ENCODE measurements at regions not wholly inside any gene's neighbourhood (a gene's known extent, or its start where the extent isn't known, plus 50 kb on each side); places are given as distances from the start of the nearest gene placed in this dataset.
"Not testable (repeated sequence)": the region's sequence is repeated elsewhere in the genome, so short reads cannot be mapped to it uniquely, and the experiment has no call there.

DNA sequence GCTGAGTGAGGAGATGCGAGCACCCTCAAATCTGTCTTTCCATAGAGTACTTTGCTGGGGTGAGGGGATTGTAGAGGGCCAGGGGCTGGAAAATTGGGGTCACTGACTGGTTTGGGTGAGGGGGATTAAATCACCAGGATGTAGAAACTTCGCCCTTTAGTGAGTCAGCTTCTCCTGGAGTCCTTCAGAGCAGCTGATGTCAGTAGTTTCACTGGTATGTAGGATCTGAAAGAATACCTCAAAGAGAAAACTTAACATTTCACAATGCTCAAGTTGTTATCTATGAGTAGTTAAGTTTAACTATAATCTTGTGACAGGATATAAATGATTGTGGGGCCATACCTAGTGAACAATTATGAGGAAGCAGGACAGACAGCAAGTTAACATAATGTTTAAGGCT, 174.7 kb upstream of the ZNF717 start:
- H3K36me3 ChIP-seq (replicated peaks in 1 of 2; ENCODE audit: control insufficient read depth in 1 of 2, insufficient read depth in 2 of 2, low read length in 1 of 2); H3K9ac ChIP-seq; H3K9me2 ChIP-seq; H3K4me3 ChIP-seq (ENCODE audit: low read depth in 2 of 2, low read length in 1 of 2); CTCF ChIA-PET; H3K27me3 ChIP-seq (ENCODE audit: insufficient read depth); H2AFZ ChIP-seq (ENCODE audit: low read depth); H4K20me1 ChIP-seq (ENCODE audit: insufficient read depth); H3K27ac ChIP-seq (ENCODE audit: low read depth in 2 of 2, low read length in 1 of 2); H3K4me2 ChIP-seq; DNase-seq; H3K9me3 ChIP-seq; H3K4me1 ChIP-seq (ENCODE audit: control insufficient read depth in 1 of 2, insufficient read depth in 2 of 2, low read depth in 1 of 2, low read length in 1 of 2); H3K79me2 ChIP-seq (ENCODE audit: insufficient read depth); H3F3A ChIP-seq (replicated peaks; ENCODE audit: insufficient read depth); POLR2A ChIA-PET: not testable (repeated sequence)
- WGBS (ENCODE audit: low lambda C conversion rate), result 20% methylated on average over 2 of the region's 2 CpGs

GRCh38 chr3:75962054-75962453, 176.7 kb upstream of the ZNF717 start:
- H3F3A ChIP-seq (replicated peaks; ENCODE audit: insufficient read depth); POLR2A ChIA-PET; H3K27ac ChIP-seq (ENCODE audit: low read depth in 2 of 2, low read length in 1 of 2); H3K9ac ChIP-seq; H3K36me3 ChIP-seq (replicated peaks in 1 of 2; ENCODE audit: control insufficient read depth in 1 of 2, insufficient read depth in 2 of 2, low read length in 1 of 2); H4K20me1 ChIP-seq (ENCODE audit: insufficient read depth); H3K4me2 ChIP-seq; H2AFZ ChIP-seq (ENCODE audit: low read depth); H3K79me2 ChIP-seq (ENCODE audit: insufficient read depth); DNase-seq; H3K9me2 ChIP-seq; H3K9me3 ChIP-seq; H3K4me3 ChIP-seq (ENCODE audit: low read depth in 2 of 2, low read length in 1 of 2); H3K27me3 ChIP-seq (ENCODE audit: insufficient read depth); CTCF ChIA-PET; H3K4me1 ChIP-seq (ENCODE audit: control insufficient read depth in 1 of 2, insufficient read depth in 2 of 2, low read depth in 1 of 2, low read length in 1 of 2): not testable (repeated sequence)
- 2% methylated on average over 2 of the region's 2 CpGs for WGBS (ENCODE audit: low lambda C conversion rate)

DNA sequence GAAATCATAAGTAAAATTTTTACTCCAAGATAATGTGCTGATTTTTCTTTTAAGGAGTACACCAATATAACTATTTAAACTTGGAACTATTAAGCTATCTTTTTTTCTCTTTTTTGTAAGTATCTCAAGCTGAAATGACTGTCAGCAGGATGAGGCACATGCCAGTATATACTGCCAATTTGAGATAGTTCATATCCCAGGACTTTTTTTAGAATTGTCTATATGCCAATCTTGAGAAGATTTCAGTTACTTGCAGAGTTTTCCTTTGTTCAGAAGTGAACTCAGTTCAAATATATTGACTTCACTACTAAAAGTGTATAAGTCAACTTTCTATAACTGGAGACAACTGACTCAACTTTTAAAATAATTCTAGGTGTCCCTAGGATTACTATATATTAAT, 181.7 kb upstream of the ZNF717 start:
- Histone ChIP-seq H3K27ac (ENCODE audit: low read depth in 2 of 2, low read length in 1 of 2) (no peak overlapping the region), H4K20me1 (ENCODE audit: insufficient read depth) (no peaks in the 10 kb centered on the region), H3K9me2 (peaks cover 4% of the 10 kb centered on the region; the same call in 1 of the 2 replicates), H3K79me2 (ENCODE audit: insufficient read depth) (no peaks in the 10 kb centered on the region), H3K4me1 (ENCODE audit: control insufficient read depth in 1 of 2, insufficient read depth in 2 of 2, low read depth in 1 of 2, low read length in 1 of 2) (no peaks in the 10 kb centered on the region), H3K36me3 (replicated peaks in 1 of 2; ENCODE audit: control insufficient read depth in 1 of 2, insufficient read depth in 2 of 2, low read length in 1 of 2) (no peaks in the 10 kb centered on the region), H3K9me3 (no peaks in the 10 kb centered on the region; the same call in 1 of the 2 replicates), H3F3A (replicated peaks; ENCODE audit: insufficient read depth) (no peaks in the 10 kb centered on the region), H3K4me3 (ENCODE audit: low read depth in 2 of 2, low read length in 1 of 2) (no peak overlapping the region), H3K9ac (no peak overlapping the region), H3K27me3 (ENCODE audit: insufficient read depth) (no peaks in the 10 kb centered on the region), H3K4me2 (no peak overlapping the region), H2AFZ (ENCODE audit: low read depth) (no peak overlapping the region)
- POLR2A ChIA-PET, result no interaction called here
- no peak for DNase-seq
- CTCF ChIA-PET, result no interaction called here
- TF ChIP-seq NFIC (IDR thresholded peaks at IDR 0.05; ENCODE audit: borderline replicate concordance) (no peak), FOXJ3 (CRISPR knock-in tag; IDR thresholded peaks at IDR 0.05) (no peak), RFX5 (IDR thresholded peaks at IDR 0.05; ENCODE audit: low read length) (no peak), CHD2 (IDR thresholded peaks at IDR 0.05; ENCODE audit: low read length, partially characterized antibody) (no peak), POLR2AphosphoS5 (IDR thresholded peaks at IDR 0.05; ENCODE audit: low read depth, low read length) (no peak), RAD21 (IDR thresholded peaks at IDR 0.05; ENCODE audit: low read length) (no peak), IRF3 (IDR thresholded peaks at IDR 0.05; ENCODE audit: low read depth, low read length) (no peak), YY1 (IDR thresholded peaks at IDR 0.05; ENCODE audit: low read depth) (no peak), USF2 (IDR thresholded peaks at IDR 0.05; ENCODE audit: borderline replicate concordance, low read depth, low read length) (no peak), RCOR1 (IDR thresholded peaks at IDR 0.05; ENCODE audit: low read length) (no peak), TEAD4 (IDR thresholded peaks at IDR 0.05; ENCODE audit: borderline replicate concordance, insufficient read depth) (no peak), EZH2phosphoT487 (IDR thresholded peaks at IDR 0.05; ENCODE audit: borderline replicate concordance, low read depth) (no peak), GABPA (IDR thresholded peaks at IDR 0.05; ENCODE audit: low read depth) (no peak), MAX (IDR thresholded peaks at IDR 0.05; ENCODE audit: low read depth) (no peak), TAF1 (IDR thresholded peaks at IDR 0.05; ENCODE audit: borderline replicate concordance, low read depth, low read length) (no peak)
- TF ChIP-seq, protein P1, sequence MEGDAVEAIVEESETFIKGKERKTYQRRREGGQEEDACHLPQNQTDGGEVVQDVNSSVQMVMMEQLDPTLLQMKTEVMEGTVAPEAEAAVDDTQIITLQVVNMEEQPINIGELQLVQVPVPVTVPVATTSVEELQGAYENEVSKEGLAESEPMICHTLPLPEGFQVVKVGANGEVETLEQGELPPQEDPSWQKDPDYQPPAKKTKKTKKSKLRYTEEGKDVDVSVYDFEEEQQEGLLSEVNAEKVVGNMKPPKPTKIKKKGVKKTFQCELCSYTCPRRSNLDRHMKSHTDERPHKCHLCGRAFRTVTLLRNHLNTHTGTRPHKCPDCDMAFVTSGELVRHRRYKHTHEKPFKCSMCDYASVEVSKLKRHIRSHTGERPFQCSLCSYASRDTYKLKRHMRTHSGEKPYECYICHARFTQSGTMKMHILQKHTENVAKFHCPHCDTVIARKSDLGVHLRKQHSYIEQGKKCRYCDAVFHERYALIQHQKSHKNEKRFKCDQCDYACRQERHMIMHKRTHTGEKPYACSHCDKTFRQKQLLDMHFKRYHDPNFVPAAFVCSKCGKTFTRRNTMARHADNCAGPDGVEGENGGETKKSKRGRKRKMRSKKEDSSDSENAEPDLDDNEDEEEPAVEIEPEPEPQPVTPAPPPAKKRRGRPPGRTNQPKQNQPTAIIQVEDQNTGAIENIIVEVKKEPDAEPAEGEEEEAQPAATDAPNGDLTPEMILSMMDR (IDR thresholded peaks at IDR 0.05), result no peak
